DOHH2 (cell line): ENCODE measurements at regions not wholly inside any gene's neighbourhood (a gene's known extent, or its start where the extent isn't known, plus 50 kb on each side); places are given as distances from the start of the nearest gene placed in this dataset.

Experiments
- CTCF ChIP-seq: fragments of 200-600 bp; sonication (generic); IDR thresholded peaks from one replicate; pipeline ENCODE4 v1.5.1; 2014; ENCODE audit warnings: antibody characterized with exemption, mild to moderate bottlenecking, low read depth, low read length; ENCODE audit not compliant: poor library complexity, severe bottlenecking
- EZH2phosphoT487 ChIP-seq: fragments of 200-600 bp; sonication (generic); IDR thresholded peaks from 2 replicates; pipeline ENCODE4 v1.6.1; 2017; ENCODE audit warnings: borderline replicate concordance, mild to moderate bottlenecking, antibody characterized with exemption, low read length, moderate library complexity, mixed read lengths

GRCh38 chr10:6729861-6730344, 149.8 kb upstream of the PRKCQ start:
- no peak for TF ChIP-seq CTCF
- no peak for TF ChIP-seq EZH2phosphoT487
